HEK293T (cell line): ENCODE measurements at regions not wholly inside any gene's neighbourhood (a gene's known extent, or its start where the extent isn't known, plus 50 kb on each side); places are given as distances from the start of the nearest gene placed in this dataset.
"Not testable (repeated sequence)": the region's sequence is repeated elsewhere in the genome, so short reads cannot be mapped to it uniquely, and the experiment has no call there.

Experiments
- CTCF ChIA-PET: fragments of 350-600 bp; formaldehyde crosslinking; extraction: SDS; loops from one replicate; lab custom pipeline; 2021; ENCODE audit warnings: antibody characterized with exemption, inconsistent platforms; lab: Yijun Ruan, JAX
- POLR2A ChIA-PET: fragments of 350-600 bp; formaldehyde crosslinking; extraction: SDS; loops from one replicate; lab custom pipeline; 2020; ENCODE audit warnings: antibody characterized with exemption, inconsistent platforms; lab: Yijun Ruan, JAX
- DNase-seq: peaks from one replicate; pipeline ENCODE4 v3.0.0; 2012; ENCODE audit warnings: mixed read lengths; ENCODE audit errors: extremely low spot score
- ARNT ChIP-seq: fragments of 450-650 bp; IDR thresholded peaks from 2 replicates; pipeline ENCODE4 v1.6.1; 2017; ENCODE audit warnings: mild to moderate bottlenecking
- BHLHE40 ChIP-seq: fragments of 450-650 bp; IDR thresholded peaks from 2 replicates; pipeline ENCODE4 v1.6.1; 2016; ENCODE audit warnings: mild to moderate bottlenecking, moderate library complexity, borderline replicate concordance
- CTBP1 ChIP-seq: fragments of 450-650 bp; IDR thresholded peaks from 2 replicates; pipeline ENCODE4 v1.6.1; 2016; ENCODE audit warnings: borderline replicate concordance
- ELF4 ChIP-seq: fragments of 450-650 bp; IDR thresholded peaks from 2 replicates; pipeline ENCODE4 v1.6.1; 2017; ENCODE audit warnings: antibody characterized with exemption
- FOXA1 ChIP-seq: fragments of 450-650 bp; IDR thresholded peaks from 2 replicates; pipeline ENCODE4 v1.6.1; 2016; ENCODE audit warnings: mild to moderate bottlenecking
- FOXK2 ChIP-seq: fragments of 450-650 bp; IDR thresholded peaks from 2 replicates; pipeline ENCODE4 v1.6.1; 2016; ENCODE audit warnings: mild to moderate bottlenecking
- FOXM1 ChIP-seq: fragments of 450-650 bp; IDR thresholded peaks from 2 replicates; pipeline ENCODE4 v1.6.1; 2017; ENCODE audit warnings: mild to moderate bottlenecking, borderline replicate concordance
- HDGF ChIP-seq: fragments of 450-650 bp; IDR thresholded peaks from 2 replicates; pipeline ENCODE4 v1.6.1; 2017; ENCODE audit warnings: antibody characterized with exemption, borderline replicate concordance
- L3MBTL2 ChIP-seq: fragments of 450-650 bp; conservative IDR thresholded peaks from 2 replicates; pipeline ENCODE4 v1.6.1; 2016; ENCODE audit warnings: mild to moderate bottlenecking
- LEF1 ChIP-seq: fragments of 450-650 bp; IDR thresholded peaks from 2 replicates; pipeline ENCODE4 v1.6.1; 2017; ENCODE audit warnings: mild to moderate bottlenecking, borderline replicate concordance
- NFRKB ChIP-seq: fragments of 450-650 bp; IDR thresholded peaks from 2 replicates; pipeline ENCODE4 v1.6.1; 2016; ENCODE audit warnings: mild to moderate bottlenecking, moderate library complexity
- SP1 ChIP-seq: fragments of 450-650 bp; IDR thresholded peaks from 2 replicates; pipeline ENCODE4 v1.6.1; 2017
- SUZ12 ChIP-seq: fragments of 450-650 bp; IDR thresholded peaks from 2 replicates; pipeline ENCODE4 v1.6.1; 2016; ENCODE audit warnings: mild to moderate bottlenecking
- TARDBP ChIP-seq: fragments of 450-650 bp; IDR thresholded peaks from 2 replicates; pipeline ENCODE4 v1.6.1; 2016
- ZNF384 ChIP-seq: fragments of 450-650 bp; IDR thresholded peaks from 2 replicates; pipeline ENCODE4 v1.6.1; 2016
- TF ChIP-seq, protein P1 (sequence below): fragments of 450-650 bp; IDR thresholded peaks from 2 replicates; pipeline ENCODE4 v1.6.1; 2016

DNA sequence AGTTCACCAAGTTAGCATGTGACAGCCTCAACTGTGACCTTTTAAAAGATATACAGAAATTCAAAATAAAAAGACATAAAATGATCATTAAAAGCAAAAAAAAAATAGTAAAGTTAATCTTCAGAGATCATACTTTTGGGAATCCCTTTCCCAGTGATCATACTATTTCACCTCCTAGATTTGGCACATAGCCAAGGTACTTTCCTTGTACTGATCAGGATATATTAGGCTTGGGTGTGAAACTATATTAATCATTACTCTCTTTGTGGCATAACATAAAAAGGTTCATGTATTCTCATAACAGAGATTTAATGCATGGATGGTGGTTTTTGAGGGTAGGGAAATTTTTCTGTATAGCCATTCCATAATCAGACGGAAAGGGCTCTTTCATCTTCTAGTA lies 109.6 kb upstream of the ZWINT start:
- CTCF ChIA-PET = no interaction called here
- TF ChIP-seq, protein P1, sequence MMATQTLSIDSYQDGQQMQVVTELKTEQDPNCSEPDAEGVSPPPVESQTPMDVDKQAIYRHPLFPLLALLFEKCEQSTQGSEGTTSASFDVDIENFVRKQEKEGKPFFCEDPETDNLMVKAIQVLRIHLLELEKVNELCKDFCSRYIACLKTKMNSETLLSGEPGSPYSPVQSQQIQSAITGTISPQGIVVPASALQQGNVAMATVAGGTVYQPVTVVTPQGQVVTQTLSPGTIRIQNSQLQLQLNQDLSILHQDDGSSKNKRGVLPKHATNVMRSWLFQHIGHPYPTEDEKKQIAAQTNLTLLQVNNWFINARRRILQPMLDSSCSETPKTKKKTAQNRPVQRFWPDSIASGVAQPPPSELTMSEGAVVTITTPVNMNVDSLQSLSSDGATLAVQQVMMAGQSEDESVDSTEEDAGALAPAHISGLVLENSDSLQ = no peak
- TF ChIP-seq ARNT (no peak), BHLHE40 (no peak), ZNF384 (no peak), SP1 (no peak), NFRKB (no peak), FOXA1 (no peak), FOXM1 (no peak), LEF1 (no peak), SUZ12 (no peak), FOXK2 (no peak), ELF4 (no peak), HDGF (no peak), CTBP1 (no peak)
- POLR2A ChIA-PET = no interaction called here
- DNase-seq = no peak

DNA sequence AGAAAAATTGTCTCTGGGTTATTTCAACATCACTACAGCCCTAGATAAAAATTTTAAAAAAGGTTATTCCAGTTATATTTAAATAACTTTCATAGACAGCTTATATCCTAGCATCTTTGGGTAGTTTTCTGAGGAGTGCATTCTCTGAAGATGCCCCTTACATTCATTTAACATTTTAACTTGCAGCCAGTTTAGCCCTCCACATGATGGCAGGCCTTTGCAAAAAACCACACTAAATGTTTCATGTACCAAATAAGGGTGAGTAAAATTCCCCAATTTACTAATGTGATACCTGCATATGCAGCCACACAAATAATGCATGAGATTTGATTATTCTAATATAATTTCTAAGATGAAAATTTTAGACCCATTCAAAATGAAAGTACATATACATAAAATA lies 108.4 kb upstream of the ZWINT start:
- CTCF ChIA-PET = no interaction called here
- DNase-seq = no peak
- POLR2A ChIA-PET = no interaction called here
- no peak for TF ChIP-seq SUZ12
- no peak for TF ChIP-seq HDGF
- no peak for TF ChIP-seq BHLHE40
- no peak for TF ChIP-seq FOXK2

DNA sequence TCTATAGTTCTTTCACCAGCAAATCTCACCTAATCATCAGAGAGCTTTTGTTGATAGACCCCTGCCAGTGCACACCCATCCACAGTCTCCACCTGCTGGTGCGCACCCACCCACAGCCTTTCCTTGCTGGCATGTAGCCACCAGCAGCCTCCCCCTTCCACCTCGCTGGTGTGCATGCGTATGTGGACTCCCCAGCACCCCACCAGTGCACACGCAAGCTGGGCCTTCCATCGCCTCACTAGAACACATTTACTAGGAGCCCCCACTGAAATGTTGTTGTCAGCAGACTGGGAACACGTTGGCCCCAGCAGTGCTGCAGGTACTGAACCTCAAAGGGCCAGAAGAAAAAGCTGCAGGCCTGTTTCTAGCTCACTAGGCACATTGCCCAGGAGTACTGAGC lies 104.9 kb upstream of the ZWINT start:
- ChIA-PET CTCF (no interaction called here), POLR2A (no interaction called here)
- TF ChIP-seq ARNT = no peak
- TF ChIP-seq FOXK2 = no peak
- TF ChIP-seq SUZ12 = no peak
- TF ChIP-seq FOXM1 = no peak
- TF ChIP-seq HDGF = no peak
- no peak for TF ChIP-seq CTBP1
- TF ChIP-seq ZNF384 = no peak
- TF ChIP-seq L3MBTL2 = no peak
- TF ChIP-seq NFRKB = no peak
- TF ChIP-seq, protein P1 = no peak
- TF ChIP-seq LEF1 = no peak

DNA sequence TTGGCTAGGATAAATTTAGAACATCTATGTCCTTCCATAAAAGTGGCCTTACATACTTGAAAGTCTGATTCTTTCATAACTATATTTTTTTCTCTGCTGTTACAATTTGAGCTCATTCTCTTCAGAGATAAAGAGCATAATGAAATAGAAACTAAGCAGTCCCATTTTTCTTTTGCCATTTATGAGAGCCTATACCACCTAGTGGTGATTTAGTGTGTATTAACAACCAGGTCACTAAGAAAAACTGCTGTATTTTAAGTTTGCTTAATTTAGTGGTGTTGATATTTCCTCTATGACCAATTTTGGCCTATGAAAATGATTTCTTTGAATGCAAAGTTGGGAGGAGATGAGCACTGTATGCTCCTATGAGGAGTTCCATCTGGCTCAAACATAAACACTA lies 88.7 kb upstream of the ZWINT start:
- ChIA-PET CTCF (no interaction called here), POLR2A (no interaction called here)
- TF ChIP-seq SP1 (no peak), L3MBTL2 (no peak), HDGF (no peak), ARNT (no peak), FOXA1 (no peak), TARDBP (no peak), NFRKB (no peak), SUZ12 (no peak), LEF1 (no peak), BHLHE40 (no peak), ELF4 (no peak), ZNF384 (no peak), CTBP1 (no peak), FOXK2 (no peak), FOXM1 (no peak)
- TF ChIP-seq, protein P1 = no peak

More for the DNA sequence above, 104.9 kb upstream of the ZWINT start:
- no peak for DNase-seq

DNA sequence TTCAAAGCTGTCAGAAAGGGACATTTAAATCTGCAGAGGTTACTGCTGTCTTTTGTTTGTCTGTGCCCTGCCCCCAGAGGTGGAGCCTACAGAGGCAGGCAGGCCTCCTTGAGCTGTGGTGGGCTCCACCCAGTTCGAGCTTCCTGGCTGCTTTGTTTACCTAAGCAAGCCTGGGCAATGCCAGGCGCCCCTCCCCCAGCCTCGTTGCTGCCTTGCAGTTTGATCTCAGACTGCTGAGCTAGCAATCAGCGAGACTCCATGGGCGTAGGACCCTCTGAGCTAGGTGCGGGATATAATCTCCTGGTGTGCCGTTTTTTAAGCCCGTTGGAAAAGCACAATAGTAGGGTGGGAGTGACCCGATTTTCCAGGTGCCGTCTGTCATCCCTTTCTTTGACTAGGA lies 86.6 kb upstream of the ZWINT start:
- CTCF ChIA-PET, DNase-seq, POLR2A ChIA-PET: not testable (repeated sequence)

More for the DNA sequence above, 88.7 kb upstream of the ZWINT start:
- no peak for DNase-seq

DNA sequence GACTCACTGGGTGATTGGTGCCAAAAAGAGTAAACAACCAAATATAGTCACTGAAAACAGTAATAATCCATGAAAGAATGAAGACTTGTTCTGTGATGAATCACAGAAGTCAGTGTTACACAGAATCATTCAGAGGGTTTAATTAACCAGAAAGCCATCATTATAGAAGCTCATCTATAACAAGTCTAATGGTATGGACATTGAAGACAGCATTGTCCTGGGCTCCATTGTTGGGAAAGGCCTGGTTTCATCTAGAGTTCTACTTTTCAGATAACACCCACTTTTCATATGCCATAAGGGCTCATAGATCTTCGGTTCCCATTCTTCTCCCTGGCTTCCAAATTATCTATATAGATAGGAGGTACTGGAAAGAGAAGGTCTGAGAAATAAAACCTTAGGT lies 80.3 kb upstream of the ZWINT start:
- DNase-seq, POLR2A ChIA-PET, CTCF ChIA-PET: not testable (repeated sequence)
